GM12892 (cell line): ENCODE measurements at regions not wholly inside any gene's neighbourhood (a gene's known extent, or its start where the extent isn't known, plus 50 kb on each side); places are given as distances from the start of the nearest gene placed in this dataset.

ENCODE experiments used
- POLR2A ChIP-seq: IDR thresholded peaks from 2 replicates; pipeline ENCODE4 v1.6.1; 2011; ENCODE audit warnings: low read depth, low read length, control low read depth
- TAF1 ChIP-seq: IDR thresholded peaks from 2 replicates; pipeline ENCODE4 v1.6.1; 2011; ENCODE audit warnings: low read depth, mild to moderate bottlenecking, control low read depth, low read length, borderline replicate concordance

DNA sequence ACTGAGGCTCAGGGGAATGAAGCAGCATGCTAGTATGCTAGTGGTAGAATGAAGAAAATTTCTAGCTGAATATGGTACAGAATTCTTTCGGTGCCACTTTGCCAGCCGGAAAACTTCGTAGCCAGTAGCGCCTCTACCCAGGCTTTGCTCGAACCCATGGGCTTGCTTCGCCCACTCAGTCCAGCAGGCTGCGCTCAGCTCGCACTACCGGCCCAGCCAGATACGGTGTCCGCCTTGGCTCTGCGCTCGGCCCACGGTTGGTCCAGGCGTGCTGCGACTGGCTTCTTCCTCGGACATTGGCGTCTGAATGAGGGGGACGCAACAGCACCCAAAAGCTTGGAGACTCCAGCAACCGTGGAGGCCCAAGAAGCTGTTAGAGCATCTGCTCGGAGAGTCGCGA is 372.5 kb upstream of the CDH8 start:
- no peak for TF ChIP-seq TAF1
- no peak for TF ChIP-seq POLR2A
